ENCODE measurements at regions not wholly inside any gene's neighbourhood (a gene's known extent, or its start where the extent isn't known, plus 50 kb on each side); places are given as distances from the start of the nearest gene placed in this dataset.

DNA sequence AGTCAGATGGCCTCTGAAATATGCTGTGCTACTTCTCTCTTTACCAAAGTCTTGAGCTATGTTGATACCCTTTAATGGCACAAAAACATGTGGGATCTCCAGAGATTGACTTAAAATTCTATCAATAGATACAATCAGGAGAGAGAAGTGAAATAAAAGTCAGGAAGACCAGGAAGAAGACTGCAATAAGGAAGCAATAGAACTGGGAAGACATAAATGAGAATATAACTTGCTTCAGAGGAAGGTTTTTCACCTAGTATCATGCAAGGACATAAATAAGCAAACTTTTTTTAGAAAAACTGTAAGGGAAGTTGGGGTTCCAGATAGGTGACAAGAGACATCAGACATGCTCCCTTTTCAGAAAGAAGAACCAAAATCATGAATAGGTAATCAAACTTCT, 227.3 kb downstream of the XPNPEP1 start:
- Histone ChIP-seq H2AFZ (ENCODE audit: low read depth, low read length, poor library complexity, severe bottlenecking) (no peak overlapping the region), H3K4me3 (replicated peaks in 1 of 2; ENCODE audit: low read depth in 1 of 2, low read length in 2 of 2) (no peak overlapping the region), H3K4me2 (ENCODE audit: low read length) (no peak overlapping the region), H3K79me2 (ENCODE audit: insufficient read depth, low read length) (no peaks in the 10 kb centered on the region), H3K27ac (ENCODE audit: low read depth, low read length) (no peak overlapping the region), H3K9me3 (ENCODE audit: control insufficient read depth in 1 of 2, insufficient read depth in 1 of 2, low read depth in 1 of 2, low read length in 2 of 2) (peaks cover 0 to 3% of the 10 kb centered on the region in 2 experiments; a peak in 1 of 4 replicates), H4K20me1 (ENCODE audit: insufficient read depth) (no peaks in the 10 kb centered on the region), H3K9me2 (ENCODE audit: insufficient read depth) (no peaks in the 10 kb centered on the region), H3K36me3 (ENCODE audit: control insufficient read depth in 1 of 2, insufficient read depth in 2 of 2, low read length in 2 of 2) (no peaks in the 10 kb centered on the region), H3K9ac (ENCODE audit: low read length) (no peak overlapping the region), H3K4me1 (ENCODE audit: control insufficient read depth in 1 of 2, insufficient read depth in 2 of 2, low read length in 2 of 2) (no peaks in the 10 kb centered on the region), H3K27me3 (ENCODE audit: insufficient read depth, low read length) (no peaks in the 10 kb centered on the region)
- DNase-seq (ENCODE audit: low read depth, low spot score) (no peak), ATAC-seq (no peak)
- BruUV-seq (replicated peaks) = no TSS peak
- ChIA-PET POLR2A (no interaction called here), RAD21 (ENCODE audit: low non-redundant PET in 1 of 2, low total read pairs in 2 of 2, uncharacterized antibody in 2 of 2, unreplicated experiment in 2 of 2) (no interaction called here), CTCF (no interaction called here)
- intact Hi-C loops (cut with micrococcal nuclease) = no loop called here
- no peak for TF ChIP-seq ZNF274 (IDR thresholded peaks at IDR 0.05; ENCODE audit: low read depth, low read length)
- TF ChIP-seq TCF7L2 (IDR thresholded peaks at IDR 0.05; ENCODE audit: borderline replicate concordance, extremely low read depth, insufficient read depth, insufficient read length) = no peak
- no peak for TF ChIP-seq POLR2AphosphoS5 (IDR thresholded peaks at IDR 0.05; ENCODE audit: low read depth, low read length)
- no peak for TF ChIP-seq EZH2phosphoT487 (IDR thresholded peaks at IDR 0.05; ENCODE audit: borderline replicate concordance)
- no peak for TF ChIP-seq EGR1 (IDR thresholded peaks at IDR 0.05; ENCODE audit: low read depth)
- TF ChIP-seq CEBPB (IDR thresholded peaks at IDR 0.05; ENCODE audit: low read depth) = no peak
- TF ChIP-seq, protein P1, sequence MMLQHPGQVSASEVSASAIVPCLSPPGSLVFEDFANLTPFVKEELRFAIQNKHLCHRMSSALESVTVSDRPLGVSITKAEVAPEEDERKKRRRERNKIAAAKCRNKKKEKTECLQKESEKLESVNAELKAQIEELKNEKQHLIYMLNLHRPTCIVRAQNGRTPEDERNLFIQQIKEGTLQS (IDR thresholded peaks at IDR 0.05) = no peak
- TF ChIP-seq JUND (IDR thresholded peaks at IDR 0.05) = no peak

DNA sequence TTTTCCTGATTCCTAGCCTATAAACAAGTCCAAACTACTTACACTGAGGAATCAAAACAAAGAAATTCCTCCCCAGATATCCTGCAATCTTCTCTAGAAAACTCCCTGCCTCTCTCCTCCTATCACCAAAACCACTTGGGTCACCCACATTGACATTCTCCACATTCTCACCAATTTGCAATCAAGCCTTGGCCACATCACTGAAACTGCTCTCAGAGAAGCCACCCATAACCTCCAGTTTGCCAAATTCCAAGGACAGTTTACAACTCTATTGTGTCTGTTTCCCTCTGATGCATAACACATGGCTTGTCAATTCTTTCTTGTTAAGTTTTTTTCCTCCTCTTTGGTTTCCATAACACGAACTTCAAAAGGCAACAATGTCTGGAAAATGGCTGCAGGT, 233.5 kb downstream of the XPNPEP1 start:
- DNase-seq (ENCODE audit: low read depth, low spot score) = no peak
- no peak overlapping the region for H3K27ac ChIP-seq (ENCODE audit: low read depth, low read length)
- no peak overlapping the region for H2AFZ ChIP-seq (ENCODE audit: low read depth, low read length, poor library complexity, severe bottlenecking)
- no peaks in the 10 kb centered on the region for H3K27me3 ChIP-seq (ENCODE audit: insufficient read depth, low read length)
- H3K79me2 ChIP-seq (ENCODE audit: insufficient read depth, low read length) = no peaks in the 10 kb centered on the region
- no peak overlapping the region for H3K4me3 ChIP-seq (replicated peaks in 1 of 2; ENCODE audit: low read depth in 1 of 2, low read length in 2 of 2)
- H3K9ac ChIP-seq (ENCODE audit: low read length) = no peak overlapping the region
- ChIA-PET RAD21 (ENCODE audit: low non-redundant PET in 1 of 2, low total read pairs in 2 of 2, uncharacterized antibody in 2 of 2, unreplicated experiment in 2 of 2) (no interaction called here), CTCF (no interaction called here), POLR2A (no interaction called here)
- intact Hi-C loops (cut with micrococcal nuclease) = no loop called here
- H3K4me1 ChIP-seq (ENCODE audit: control insufficient read depth in 1 of 2, insufficient read depth in 2 of 2, low read length in 2 of 2) = no peaks in the 10 kb centered on the region
- no peaks in the 10 kb centered on the region for H3K9me2 ChIP-seq (ENCODE audit: insufficient read depth)
- H3K36me3 ChIP-seq (ENCODE audit: control insufficient read depth in 1 of 2, insufficient read depth in 2 of 2, low read length in 2 of 2) = no peaks in the 10 kb centered on the region
- H3K4me2 ChIP-seq (ENCODE audit: low read length) = no peak overlapping the region
- no TSS peak for BruUV-seq (replicated peaks)
- H4K20me1 ChIP-seq (ENCODE audit: insufficient read depth) = no peaks in the 10 kb centered on the region
- ATAC-seq = no peak
- H3K9me3 ChIP-seq (ENCODE audit: control insufficient read depth in 1 of 2, insufficient read depth in 1 of 2, low read depth in 1 of 2, low read length in 2 of 2) = peaks cover 0 to 3% of the 10 kb centered on the region in 2 experiments; a peak in 1 of 4 replicates
- no peak for TF ChIP-seq CTCF (IDR thresholded peaks at IDR 0.05 in 2 of 3, conservative IDR thresholded peaks at IDR 0.05 in 1 of 3; ENCODE audit: borderline replicate concordance in 1 of 3, insufficient read depth in 1 of 3, low read depth in 2 of 3, low read length in 2 of 3)
- TF ChIP-seq EZH2 (IDR thresholded peaks at IDR 0.05) = no peak
- TF ChIP-seq TCF7L2 (IDR thresholded peaks at IDR 0.05; ENCODE audit: borderline replicate concordance, extremely low read depth, insufficient read depth, insufficient read length) = no peak
- no peak for TF ChIP-seq RAD21 (IDR thresholded peaks at IDR 0.05; ENCODE audit: low read depth)
- TF ChIP-seq, protein P2, sequence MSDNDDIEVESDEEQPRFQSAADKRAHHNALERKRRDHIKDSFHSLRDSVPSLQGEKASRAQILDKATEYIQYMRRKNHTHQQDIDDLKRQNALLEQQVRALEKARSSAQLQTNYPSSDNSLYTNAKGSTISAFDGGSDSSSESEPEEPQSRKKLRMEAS (IDR thresholded peaks at IDR 0.05) = no peak
- no peak for TF ChIP-seq POLR2A (IDR thresholded peaks at IDR 0.05; ENCODE audit: borderline replicate concordance, extremely low read depth, insufficient read depth, insufficient read length)
- no peak for TF ChIP-seq ZFX (IDR thresholded peaks at IDR 0.05)
- TF ChIP-seq EGR1 (IDR thresholded peaks at IDR 0.05; ENCODE audit: low read depth) = no peak
- no peak for TF ChIP-seq SRF (IDR thresholded peaks at IDR 0.05; ENCODE audit: low read depth)
- no peak for TF ChIP-seq FOSL1 (IDR thresholded peaks at IDR 0.05; ENCODE audit: low read depth)
- no peak for TF ChIP-seq POLR2AphosphoS5 (IDR thresholded peaks at IDR 0.05; ENCODE audit: low read depth, low read length)
- no peak for TF ChIP-seq CEBPB (IDR thresholded peaks at IDR 0.05; ENCODE audit: low read depth)
- TF ChIP-seq CBX3 (IDR thresholded peaks at IDR 0.05; ENCODE audit: low read depth) = no peak
- no peak for TF ChIP-seq JUND (IDR thresholded peaks at IDR 0.05)

All from HCT116 (cell line).